GM18870 (cell line): ENCODE measurements at regions not wholly inside any gene's neighbourhood (a gene's known extent, or its start where the extent isn't known, plus 50 kb on each side); places are given as distances from the start of the nearest gene placed in this dataset.
"Not testable (repeated sequence)": the region's sequence is repeated elsewhere in the genome, so short reads cannot be mapped to it uniquely, and the experiment has no call there.

Experiments
- ATAC-seq: cut with Tn5 transposase; IDR thresholded peaks from one replicate; pipeline ENCODE4 v1.9.1; 2021; ENCODE audit warnings: moderate library complexity; ENCODE audit not compliant: unreplicated experiment

DNA sequence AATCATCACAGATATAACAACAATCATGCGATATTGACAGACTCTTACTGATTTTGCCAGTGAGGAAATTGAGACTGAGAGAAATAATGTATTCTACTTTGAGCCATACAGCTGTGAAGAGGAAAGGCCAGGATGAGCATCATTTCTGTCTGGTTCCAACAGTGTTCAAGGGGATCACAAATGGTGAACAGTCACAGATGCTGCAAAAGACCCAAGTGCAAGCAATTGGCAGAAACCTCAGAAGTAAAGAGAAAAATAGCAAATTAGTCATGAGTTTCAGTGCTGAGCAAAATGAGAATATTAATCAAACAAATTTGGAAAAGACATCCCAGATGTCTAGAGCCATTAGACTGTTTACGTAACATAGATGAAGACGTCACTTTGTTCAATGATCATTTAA lies 114.1 kb downstream of the RAB38 start:
- ATAC-seq: no peak

GRCh38 chr11:88059326-88059725 lies 115.9 kb downstream of the RAB38 start:
- ATAC-seq: no peak

GRCh38 chr11:88051396-88051795 lies 123.8 kb downstream of the RAB38 start:
- ATAC-seq: no peak

DNA sequence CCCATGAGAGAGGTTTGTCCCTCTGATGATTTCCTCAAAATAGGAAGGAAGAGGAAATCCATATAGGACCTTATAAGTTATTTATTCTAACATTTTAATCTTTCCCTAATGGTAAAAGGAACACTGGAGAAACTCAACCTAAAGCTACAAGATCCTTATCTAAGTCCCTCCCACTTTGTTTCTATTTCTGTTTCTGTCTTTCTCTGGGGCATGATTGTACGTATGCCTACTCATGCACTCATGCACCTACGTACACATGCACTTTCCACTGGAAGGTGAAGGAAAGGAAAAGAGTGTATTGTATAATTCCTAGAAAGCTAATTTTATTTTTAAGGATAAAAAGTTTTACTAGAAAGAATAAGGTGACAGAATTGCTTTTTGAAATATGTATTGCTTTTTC lies 125.0 kb downstream of the RAB38 start:
- peak; percentile 77 for ATAC-seq

- ATAC-seq: not testable (repeated sequence)
Observed at GRCh38 chr11:88045288-88045687, 130.0 kb downstream of the RAB38 start.

DNA sequence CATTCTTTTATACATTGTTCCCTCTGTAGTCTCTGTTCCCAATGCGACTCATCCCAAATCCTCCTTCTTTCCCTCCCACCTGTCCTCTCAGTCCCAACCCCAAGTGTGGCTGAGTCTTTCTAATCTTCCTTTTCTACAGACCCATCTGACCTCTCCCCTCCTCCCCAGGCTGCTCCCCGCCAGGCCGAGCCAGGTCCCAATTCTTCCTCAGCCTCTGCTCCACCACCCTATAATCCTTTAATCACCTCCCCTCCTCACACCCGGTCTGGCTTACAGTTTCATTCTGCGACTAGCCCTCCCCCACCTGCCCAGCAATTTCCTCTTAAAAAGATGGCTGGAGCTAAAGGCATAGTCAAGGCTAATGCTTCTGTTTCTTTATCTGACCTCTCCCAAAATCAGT lies 130.6 kb downstream of the RAB38 start:
- not testable (repeated sequence) for ATAC-seq

DNA sequence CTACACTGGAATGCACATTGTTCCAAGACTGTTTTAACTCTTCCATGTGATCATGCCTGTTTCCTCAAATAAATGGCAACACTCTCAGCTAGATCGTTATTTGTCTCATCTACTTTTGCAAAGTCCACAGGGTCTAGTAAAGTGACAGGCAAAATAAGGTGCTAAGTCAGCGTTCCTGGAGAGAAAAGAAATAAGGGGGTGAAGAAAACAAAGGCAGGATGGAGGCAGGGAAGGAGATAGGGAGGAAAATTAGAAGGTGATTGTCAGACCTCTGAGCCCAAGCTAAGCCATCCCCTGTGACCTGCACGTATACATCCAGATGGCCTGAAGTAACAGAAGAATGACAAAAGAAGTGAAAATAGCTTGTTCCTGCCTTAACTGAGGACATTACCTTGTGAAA lies 132.1 kb downstream of the RAB38 start:
- ATAC-seq: no peak

GRCh38 chr11:88042647-88043046 lies 132.6 kb downstream of the RAB38 start:
- ATAC-seq: no peak

DNA sequence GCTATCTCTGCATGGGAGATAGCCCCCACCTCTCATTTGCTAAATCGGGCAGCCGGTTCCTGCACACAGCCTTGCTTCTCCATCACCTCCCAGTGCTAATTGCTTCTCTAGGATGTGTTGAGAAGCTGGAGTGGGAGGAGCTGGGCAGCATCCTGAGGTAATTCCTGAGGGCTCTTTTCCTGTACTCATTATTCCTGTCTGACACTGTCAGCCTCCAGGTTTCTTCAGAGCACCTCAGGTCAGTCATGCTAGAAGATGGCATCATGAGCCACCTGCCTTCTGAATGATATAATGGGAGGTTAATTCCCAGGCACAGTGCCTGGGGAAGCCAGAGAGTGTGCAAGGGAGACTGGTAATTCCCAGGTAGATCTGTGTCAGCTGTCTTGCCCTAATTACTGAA lies 133.0 kb downstream of the RAB38 start:
- no peak for ATAC-seq

DNA sequence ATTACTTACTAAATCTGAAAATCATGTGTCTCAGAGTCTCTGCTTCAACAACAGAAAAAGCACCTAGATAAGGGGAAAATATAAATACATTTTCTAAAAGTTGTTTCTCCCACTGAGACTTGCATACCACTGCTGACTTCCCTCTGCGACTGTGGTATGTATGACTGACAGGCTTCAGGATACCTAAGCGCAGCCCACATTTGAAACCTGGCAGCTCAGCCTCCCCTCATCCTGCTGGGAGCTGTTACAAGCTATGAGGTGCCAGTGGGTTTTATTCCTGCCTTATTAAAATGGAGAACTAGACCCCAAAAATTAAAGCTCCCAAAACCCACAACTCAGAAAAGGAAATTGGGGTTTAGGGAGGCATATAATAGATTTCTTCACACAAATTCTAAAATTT lies 133.6 kb downstream of the RAB38 start:
- no peak for ATAC-seq

DNA sequence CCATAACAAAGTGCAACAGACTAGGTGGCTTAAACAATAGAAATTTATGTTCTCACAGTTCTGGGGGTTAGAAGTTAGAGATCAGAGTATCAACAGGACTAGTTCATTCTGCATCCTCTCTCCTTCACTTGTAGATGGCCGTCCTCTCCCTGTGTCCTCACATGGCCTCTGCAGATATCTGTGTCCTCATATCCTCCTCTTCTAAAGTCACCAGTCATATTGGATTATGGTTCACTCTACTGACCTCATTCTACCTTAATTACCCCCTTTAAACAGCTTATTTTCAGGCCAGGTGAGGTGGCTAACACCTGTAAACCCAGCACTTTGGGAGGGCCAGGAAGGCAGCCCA lies 135.1 kb downstream of the RAB38 start:
- no peak for ATAC-seq

DNA sequence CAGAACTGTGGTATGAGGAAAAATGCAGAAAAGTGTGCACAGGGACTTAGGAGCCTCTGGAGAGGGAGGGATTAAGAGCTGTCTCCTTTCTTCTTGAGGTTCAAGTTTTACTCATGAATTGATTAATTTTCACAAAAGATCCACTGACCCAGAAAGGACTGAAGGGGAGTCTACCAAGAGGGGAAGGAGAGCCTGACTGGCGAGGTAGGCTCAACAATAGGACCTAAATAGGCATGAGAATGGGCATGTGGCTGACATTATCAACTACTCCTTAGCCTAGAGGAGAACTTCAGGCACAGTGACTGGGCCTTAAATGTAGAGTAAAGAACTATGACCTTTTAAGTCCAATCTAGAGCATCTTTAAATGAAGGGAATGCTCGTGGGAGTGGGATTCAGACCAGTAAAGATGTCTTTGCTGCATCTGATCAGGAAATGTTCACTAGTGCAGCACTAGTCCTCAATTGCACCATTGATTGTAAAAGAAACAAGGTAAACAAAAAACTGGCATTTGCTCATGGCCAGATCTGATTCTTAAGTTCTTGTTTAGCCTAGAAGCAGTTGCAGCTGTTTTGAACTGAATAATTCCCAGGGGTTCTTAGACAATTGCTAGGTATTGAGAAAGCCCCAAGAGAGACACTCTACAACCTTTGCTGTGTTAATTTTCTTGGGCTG lies 135.6 kb downstream of the RAB38 start:
- no peak for ATAC-seq

DNA sequence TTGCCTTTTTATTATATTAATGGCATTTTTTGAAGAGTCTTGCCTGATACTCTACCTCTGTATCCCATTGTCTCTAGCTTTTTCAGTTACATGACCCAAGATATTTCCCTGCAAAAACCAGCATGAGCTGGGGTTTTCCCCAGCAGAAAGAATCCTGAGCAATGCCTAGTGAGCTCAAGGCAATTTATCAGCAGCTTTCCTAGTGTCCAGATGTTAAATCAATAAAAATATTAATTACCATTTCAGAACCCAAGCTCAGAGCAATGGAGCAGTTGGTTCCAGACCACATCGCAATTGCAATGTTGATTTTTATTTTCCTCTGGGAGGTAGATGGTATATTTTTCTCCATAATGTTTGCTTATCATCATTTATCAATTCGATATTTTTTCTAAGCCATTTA lies 137.2 kb downstream of the RAB38 start:
- no peak for ATAC-seq

DNA sequence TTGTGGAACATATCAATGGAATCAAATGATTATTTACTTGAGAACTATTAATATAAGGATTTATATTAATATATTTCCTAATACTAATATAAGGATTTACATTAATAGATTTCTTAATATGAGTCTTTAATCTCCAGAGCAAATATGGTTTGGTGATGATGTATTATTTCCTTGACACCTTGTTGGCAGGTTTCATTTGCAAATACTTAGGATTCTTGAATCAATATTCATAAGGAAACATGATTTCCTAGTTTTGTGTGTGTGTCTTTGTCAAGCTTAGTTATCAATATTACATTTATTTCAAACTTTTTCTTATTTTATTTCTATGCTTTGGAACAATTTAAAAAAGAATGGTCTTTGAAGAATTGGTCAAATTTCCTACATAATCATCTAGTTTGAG lies 138.5 kb downstream of the RAB38 start:
- ATAC-seq: no peak

- ATAC-seq: no peak
Observed at GRCh38 chr11:88035271-88035670, 140.0 kb downstream of the RAB38 start.

DNA sequence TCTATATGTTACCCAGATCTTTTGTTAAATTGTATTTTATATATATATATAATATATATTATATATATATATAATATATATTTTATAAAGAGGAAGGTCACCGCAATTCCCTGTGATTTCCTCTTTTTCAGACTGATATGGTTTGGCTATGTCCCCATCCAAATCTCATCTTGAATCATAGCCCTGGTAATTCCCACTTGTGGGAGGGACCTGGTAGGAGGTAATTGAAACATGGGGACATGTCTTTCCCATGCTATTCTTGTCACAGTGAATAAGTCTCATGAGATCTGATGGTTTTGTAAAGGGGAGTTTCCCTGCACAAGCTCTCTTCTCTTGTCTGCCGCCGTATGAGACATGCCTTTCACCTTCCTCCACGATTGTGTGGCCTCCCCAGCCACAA lies 157.6 kb downstream of the RAB38 start:
- no peak for ATAC-seq

DNA sequence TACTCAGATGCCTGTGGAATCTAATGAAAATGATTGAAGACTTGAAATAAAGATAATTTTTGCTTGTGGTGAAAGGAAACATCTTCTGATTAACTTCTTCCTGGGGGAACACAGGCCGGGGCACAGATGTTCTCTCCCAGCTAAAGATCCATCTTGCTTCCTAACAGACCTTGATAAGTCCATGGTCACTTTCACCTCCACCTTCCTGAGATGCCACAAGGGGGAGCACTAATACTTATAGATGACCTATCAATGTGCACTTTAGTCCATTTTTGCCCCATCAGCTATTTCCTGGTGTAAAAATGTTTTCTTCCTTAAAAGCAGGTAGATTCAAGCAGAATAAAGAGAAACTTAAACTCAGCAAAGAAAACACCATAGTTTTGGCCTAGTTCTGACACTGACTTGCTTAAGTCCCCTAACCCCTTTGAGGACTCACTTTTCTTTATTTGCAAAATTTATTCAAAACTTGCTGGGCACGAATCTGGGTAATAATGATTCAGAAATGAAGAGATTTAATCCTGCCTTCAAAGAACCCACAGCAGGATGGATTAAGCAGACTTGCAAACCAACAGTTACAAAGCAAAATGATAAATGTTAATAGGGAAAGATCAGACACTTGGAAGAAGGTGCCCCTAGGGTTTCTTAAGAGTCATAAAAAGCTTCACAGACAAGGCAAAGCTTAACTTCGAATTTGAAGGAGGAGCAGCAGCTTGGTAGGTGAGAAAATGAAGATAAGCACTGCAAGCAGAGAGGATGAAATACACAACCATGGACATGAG lies 158.7 kb downstream of the RAB38 start:
- peak; percentile 87 for ATAC-seq

- no peak for ATAC-seq
Observed at GRCh38 chr11:88015170-88015569, 160.1 kb downstream of the RAB38 start.

- no peak for ATAC-seq
Observed at GRCh38 chr11:88013508-88014065, 161.7 kb downstream of the RAB38 start.

DNA sequence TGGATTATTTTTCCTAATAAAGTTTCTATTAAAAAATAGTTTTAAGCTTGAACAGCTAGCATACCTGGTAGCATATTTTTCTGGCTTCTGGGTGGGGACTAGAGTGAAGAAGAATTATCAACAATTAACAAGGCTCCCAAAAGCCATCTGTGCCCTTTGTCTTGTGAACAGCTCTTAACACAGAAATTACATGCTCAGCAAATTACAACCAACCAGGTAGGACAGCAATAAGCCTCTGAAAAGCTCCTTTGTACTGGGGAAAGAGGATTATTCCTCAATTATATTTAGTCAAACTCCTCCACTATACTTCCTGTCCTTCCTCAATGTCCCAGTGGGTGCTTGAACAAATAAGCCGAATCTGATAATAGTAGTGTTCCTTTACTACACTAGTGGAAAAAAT lies 162.8 kb downstream of the RAB38 start:
- no peak for ATAC-seq

GRCh38 chr11:87976009-87976408 lies 199.2 kb downstream of the RAB38 start:
- ATAC-seq: no peak

DNA sequence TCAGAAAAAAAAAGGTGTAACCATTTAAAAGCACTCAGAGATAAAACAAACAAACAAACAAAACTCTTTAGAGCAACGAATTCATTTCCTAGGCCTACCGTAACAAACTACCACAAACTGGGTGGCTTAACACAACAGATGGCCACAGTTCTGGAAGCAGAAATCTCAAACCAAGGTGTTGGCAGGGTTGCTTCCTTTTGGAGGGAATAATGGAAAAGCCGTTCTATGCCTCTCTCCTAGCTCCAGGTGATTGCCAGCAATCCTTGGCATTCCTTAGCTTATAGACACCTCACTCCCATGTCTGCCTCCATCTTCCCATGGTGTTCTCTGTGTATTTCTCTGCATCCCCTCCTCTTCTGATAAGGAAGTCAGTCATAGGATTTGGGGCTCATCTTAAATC lies 200.4 kb downstream of the RAB38 start:
- ATAC-seq: no peak
